GM04503 (cell line): ENCODE measurements at regions not wholly inside any gene's neighbourhood (a gene's known extent, or its start where the extent isn't known, plus 50 kb on each side); places are given as distances from the start of the nearest gene placed in this dataset.

Source experiments
- DNase-seq: peaks from one replicate; pipeline ENCODE4 v3.0.0-alpha.2; 2012; ENCODE audit warnings: low read depth

GRCh38 chr2:6784291-6784690 lies 81.4 kb downstream of the CMPK2 start:
- DNase-seq = no peak

- DNase-seq = no peak
These were observed 80.2 kb downstream of the CMPK2 start for GRCh38 chr2:6785493-6785892.

GRCh38 chr2:6787376-6787775 lies 78.3 kb downstream of the CMPK2 start:
- DNase-seq = no peak

- no peak for DNase-seq
These were observed 77.1 kb downstream of the CMPK2 start for GRCh38 chr2:6788614-6789013.

GRCh38 chr2:6789559-6790138 lies 76.1 kb downstream of the CMPK2 start:
- no peak for DNase-seq

- no peak for DNase-seq
These were observed 74.0 kb downstream of the CMPK2 start for GRCh38 chr2:6791682-6792081.

GRCh38 chr2:6792883-6793282 lies 72.8 kb downstream of the CMPK2 start:
- DNase-seq = no peak

- DNase-seq = no peak
These were observed 72.3 kb downstream of the CMPK2 start for GRCh38 chr2:6793371-6793770.

GRCh38 chr2:6793913-6794312 lies 71.8 kb downstream of the CMPK2 start:
- DNase-seq = no peak

- no peak for DNase-seq
These were observed 71.3 kb downstream of the CMPK2 start for GRCh38 chr2:6794448-6794847.
